Tibial artery (tissue), 4 donors: ENCODE measurements at regions not wholly inside any gene's neighbourhood (a gene's known extent, or its start where the extent isn't known, plus 50 kb on each side); places are given as distances from the start of the nearest gene placed in this dataset.

Source experiments
- DNase-seq, 2 donors: peaks; one replicate each; pipeline ENCODE4 v3.0.0-alpha.2; 2019
- H3K27ac ChIP-seq, 2 donors: fragments of 200-600 bp; sonication (generic) in 1 of 2; 1 replicate in 1 of 2; 2 replicates in 1 of 2; pipeline ENCODE4 v1.5.1; 2018 to 2019; ENCODE audit warnings: mild to moderate bottlenecking in 1 of 2
- H3K27me3 ChIP-seq, 2 donors: fragments of 200-600 bp; sonication (generic) in 1 of 2; one replicate each; pipeline versions ENCODE4 v1.5.1 to v1.6.0; 2016 to 2019
- H3K36me3 ChIP-seq, 3 donors: fragments of 200-600 bp; sonication (generic) in 2 of 3; one replicate each; pipeline ENCODE4 v1.5.1; 2016 to 2019; ENCODE audit warnings: mild to moderate bottlenecking in 2 of 3
- H3K4me1 ChIP-seq, 4 donors: fragments of 200-600 bp; sonication (generic) in 2 of 4; 1 replicate in 3 of 4; 2 replicates in 1 of 4; pipeline ENCODE4 v1.5.1; 2016 to 2019
- H3K4me3 ChIP-seq, 2 donors: fragments of 200-600 bp; sonication (generic) in 1 of 2; 1 replicate in 1 of 2; 2 replicates in 1 of 2; pipeline ENCODE4 v1.5.1; 2018 to 2019; ENCODE audit warnings: mild to moderate bottlenecking in 2 of 2
- H3K9me3 ChIP-seq, 3 donors: fragments of 200-600 bp; sonication (generic) in 1 of 3; one replicate each; pipeline ENCODE4 v1.5.1; 2016 to 2019
- intact Hi-C: fragments of 100-400 bp; cut with DNase I; formaldehyde crosslinking; loops from one replicate; pipeline ENCODE4 v1.15.0; 2023; ENCODE audit warnings: low total_unique reads
- TF ChIP-seq, protein P1 (sequence below), 2 experiments: fragments of 200-600 bp in 1 of 2; fragments of 450-650 bp in 1 of 2; IDR thresholded peaks; one replicate each; pipeline ENCODE4 v1.5.1; 2017 to 2019; ENCODE audit warnings: antibody characterized with exemption in 2 of 2, mild to moderate bottlenecking in 1 of 2, moderate library complexity in 1 of 2

DNA sequence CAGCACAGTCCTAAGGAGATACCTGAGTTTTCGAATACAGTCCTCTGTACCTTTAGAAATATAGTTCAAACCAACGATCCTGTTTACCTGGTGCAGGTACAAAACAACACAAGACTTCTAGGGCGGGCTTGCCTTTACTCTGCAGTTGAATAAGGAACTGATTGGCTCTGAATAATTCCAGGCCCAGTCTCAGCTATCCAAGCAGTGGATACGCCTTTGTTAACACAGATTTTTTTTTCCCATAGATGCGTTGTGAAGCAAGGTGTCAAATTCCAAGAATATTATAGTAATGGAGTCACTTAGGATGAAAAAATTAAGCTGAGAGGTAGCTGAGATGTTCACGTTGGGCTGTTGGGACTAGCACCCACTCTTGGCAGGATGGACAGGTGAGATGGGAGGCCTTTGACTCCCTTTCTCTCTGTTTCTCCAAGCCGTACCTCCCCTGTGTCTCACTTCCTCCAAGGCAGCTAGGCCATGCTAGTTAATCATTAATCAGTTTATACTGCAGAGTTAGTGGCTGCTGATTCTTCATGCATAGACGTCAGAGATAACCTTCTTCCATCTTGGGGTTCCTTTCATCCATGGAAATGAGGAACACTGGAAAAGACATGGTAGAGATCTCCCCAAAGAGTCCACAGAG is 380.8 kb upstream of the ACVR2A start:
- Histone ChIP-seq H3K4me1 (no peaks in the 10 kb centered on the region), H3K36me3 (no peaks in the 10 kb centered on the region), H3K4me3 (no peak overlapping the region), H3K9me3 (no peaks in the 10 kb centered on the region), H3K27ac (no peak overlapping the region), H3K27me3 (no peaks in the 10 kb centered on the region)
- TF ChIP-seq, protein P1, sequence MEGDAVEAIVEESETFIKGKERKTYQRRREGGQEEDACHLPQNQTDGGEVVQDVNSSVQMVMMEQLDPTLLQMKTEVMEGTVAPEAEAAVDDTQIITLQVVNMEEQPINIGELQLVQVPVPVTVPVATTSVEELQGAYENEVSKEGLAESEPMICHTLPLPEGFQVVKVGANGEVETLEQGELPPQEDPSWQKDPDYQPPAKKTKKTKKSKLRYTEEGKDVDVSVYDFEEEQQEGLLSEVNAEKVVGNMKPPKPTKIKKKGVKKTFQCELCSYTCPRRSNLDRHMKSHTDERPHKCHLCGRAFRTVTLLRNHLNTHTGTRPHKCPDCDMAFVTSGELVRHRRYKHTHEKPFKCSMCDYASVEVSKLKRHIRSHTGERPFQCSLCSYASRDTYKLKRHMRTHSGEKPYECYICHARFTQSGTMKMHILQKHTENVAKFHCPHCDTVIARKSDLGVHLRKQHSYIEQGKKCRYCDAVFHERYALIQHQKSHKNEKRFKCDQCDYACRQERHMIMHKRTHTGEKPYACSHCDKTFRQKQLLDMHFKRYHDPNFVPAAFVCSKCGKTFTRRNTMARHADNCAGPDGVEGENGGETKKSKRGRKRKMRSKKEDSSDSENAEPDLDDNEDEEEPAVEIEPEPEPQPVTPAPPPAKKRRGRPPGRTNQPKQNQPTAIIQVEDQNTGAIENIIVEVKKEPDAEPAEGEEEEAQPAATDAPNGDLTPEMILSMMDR (IDR thresholded peaks at IDR 0.05): no peak
- intact Hi-C loops: no loop called here
- no peak for DNase-seq

DNA sequence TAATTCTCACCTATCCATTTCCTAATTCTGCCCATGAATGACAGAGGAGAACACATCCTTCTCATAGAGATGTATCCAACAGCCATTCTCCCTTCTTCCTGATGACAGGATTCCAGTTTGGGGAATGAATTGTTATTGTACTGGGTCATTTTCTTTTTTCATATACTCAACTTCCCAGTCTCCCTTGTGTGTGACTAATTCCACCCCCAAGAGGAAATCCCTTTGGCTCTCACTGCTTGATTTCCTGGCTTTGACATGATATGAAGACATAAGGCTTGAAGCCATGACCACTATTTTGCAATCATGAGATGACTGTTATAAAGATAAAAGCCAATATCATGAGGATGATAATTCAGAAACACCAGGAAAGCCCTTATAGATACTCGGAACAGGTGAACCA is 384.7 kb upstream of the ACVR2A start:
- DNase-seq: peak in 1 of 2 donors; percentile 52
- H3K27ac ChIP-seq: no peak overlapping the region
- H3K36me3 ChIP-seq: no peaks in the 10 kb centered on the region
- H3K4me3 ChIP-seq: no peak overlapping the region
- H3K27me3 ChIP-seq: no peaks in the 10 kb centered on the region
- intact Hi-C loops: no loop called here
- TF ChIP-seq, protein P1 (IDR thresholded peaks at IDR 0.05): no peak
- H3K9me3 ChIP-seq: no peaks in the 10 kb centered on the region
- no peaks in the 10 kb centered on the region for H3K4me1 ChIP-seq

DNA sequence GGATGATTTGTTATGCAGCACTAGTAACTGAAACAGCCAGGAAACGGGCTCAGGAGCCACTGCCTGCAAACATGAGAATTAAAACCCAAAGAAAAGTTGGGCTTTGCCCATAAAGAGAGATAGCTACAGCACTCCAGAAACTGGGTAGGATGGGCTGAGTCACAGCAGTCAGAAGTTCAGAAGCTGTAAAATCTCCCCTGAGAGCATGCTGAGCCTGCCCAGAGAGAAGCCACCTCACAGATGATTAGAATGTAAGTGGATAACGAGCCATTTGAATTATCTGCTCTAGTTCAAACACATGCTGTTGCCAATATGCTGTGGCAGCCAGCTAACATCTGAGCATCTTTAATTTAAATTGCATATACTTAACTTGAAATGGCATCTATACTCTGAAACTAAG is 388.1 kb upstream of the ACVR2A start:
- TF ChIP-seq, protein P1 (IDR thresholded peaks at IDR 0.05): no peak

DNA sequence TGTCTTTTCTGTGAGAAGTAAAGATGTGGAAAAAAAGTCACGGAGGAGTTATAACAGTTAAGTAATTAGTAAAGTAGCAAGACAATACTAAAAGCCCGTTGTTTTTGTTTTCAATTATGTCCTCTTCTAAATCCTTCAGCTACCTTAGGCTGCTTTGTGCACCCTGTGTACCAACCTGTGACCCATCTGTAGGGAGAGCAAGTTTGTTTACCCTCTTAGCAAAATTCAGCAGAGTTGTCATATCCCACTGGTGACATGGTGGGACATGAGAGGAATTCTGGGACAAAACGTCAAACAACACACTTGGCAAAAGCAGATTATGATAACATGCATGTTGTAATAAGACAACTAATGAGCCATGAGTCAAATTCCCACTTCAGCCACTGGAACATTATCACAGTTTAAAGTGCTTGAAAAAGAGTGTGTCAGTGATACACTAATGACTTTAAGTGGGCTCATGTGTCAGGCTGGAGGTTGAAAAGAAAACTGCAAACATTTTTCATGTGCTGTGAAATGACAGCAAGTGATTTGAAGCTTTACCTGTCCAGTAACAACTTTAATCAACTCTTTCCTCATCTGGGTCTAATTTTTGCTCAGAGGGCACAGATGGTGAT is 392.8 kb upstream of the ACVR2A start:
- no peak for DNase-seq
- intact Hi-C loops: no loop called here

More for the DNA sequence above, 388.1 kb upstream of the ACVR2A start:
- DNase-seq: no peak
- no peak overlapping the region for H3K4me3 ChIP-seq
- H3K27me3 ChIP-seq: no peaks in the 10 kb centered on the region
- intact Hi-C loops: no loop called here
- H3K36me3 ChIP-seq: no peaks in the 10 kb centered on the region
- no peaks in the 10 kb centered on the region for H3K9me3 ChIP-seq
- H3K4me1 ChIP-seq: no peaks in the 10 kb centered on the region
- H3K27ac ChIP-seq: no peak overlapping the region

DNA sequence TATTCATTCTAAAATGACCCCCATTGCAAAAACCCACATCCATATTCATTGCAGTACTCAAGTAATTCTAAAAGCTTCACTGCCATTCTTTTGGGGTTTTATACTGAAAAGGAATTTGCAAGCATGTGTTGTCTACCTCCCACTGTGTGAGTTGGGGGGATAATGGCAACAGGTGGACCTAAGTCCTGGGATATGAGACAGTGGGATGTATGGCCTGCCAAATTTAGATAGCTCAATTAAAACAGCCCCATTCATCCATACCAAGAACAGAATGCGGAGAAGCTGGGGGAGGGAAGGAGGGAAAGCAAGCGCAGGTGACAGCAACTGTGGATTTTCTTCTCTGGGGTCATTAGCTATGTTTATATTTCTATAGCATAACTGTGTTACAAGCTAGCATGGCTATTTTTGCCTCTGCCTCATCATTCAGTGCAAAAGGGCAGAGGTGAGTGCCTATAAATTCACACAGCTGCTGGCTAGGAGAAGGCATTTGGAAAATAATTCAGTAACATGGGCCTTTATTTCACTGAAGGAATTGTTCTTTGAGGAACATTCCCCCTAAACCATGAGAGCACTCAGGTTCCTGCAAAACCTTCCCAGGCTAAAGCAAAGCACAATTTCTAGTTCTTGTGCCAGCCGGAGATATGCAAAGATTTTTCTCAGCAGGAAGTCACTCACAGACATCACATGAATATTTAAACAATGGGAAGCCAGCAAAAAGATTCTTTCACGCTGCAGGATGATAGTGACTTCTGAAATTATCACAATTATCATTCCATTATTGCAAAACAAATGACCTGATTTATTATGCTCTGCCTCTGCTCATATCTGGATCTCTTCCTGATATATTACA is 393.9 kb upstream of the ACVR2A start:
- Histone ChIP-seq H3K36me3 (no peaks in the 10 kb centered on the region), H3K27ac (no peak overlapping the region), H3K9me3 (no peaks in the 10 kb centered on the region), H3K27me3 (no peaks in the 10 kb centered on the region), H3K4me1 (no peaks in the 10 kb centered on the region), H3K4me3 (no peak overlapping the region)
- DNase-seq: no peak
- intact Hi-C loops: no loop called here
- TF ChIP-seq, protein P1 (IDR thresholded peaks at IDR 0.05): no peak

More for the DNA sequence above, 392.8 kb upstream of the ACVR2A start:
- Histone ChIP-seq H3K27ac (no peak overlapping the region), H3K4me3 (no peak overlapping the region), H3K36me3 (no peaks in the 10 kb centered on the region), H3K4me1 (no peaks in the 10 kb centered on the region), H3K9me3 (no peaks in the 10 kb centered on the region), H3K27me3 (no peaks in the 10 kb centered on the region)
- TF ChIP-seq, protein P1 (IDR thresholded peaks at IDR 0.05): no peak
